ENCODE measurements at regions not wholly inside any gene's neighbourhood (a gene's known extent, or its start where the extent isn't known, plus 50 kb on each side); places are given as distances from the start of the nearest gene placed in this dataset.

DNA sequence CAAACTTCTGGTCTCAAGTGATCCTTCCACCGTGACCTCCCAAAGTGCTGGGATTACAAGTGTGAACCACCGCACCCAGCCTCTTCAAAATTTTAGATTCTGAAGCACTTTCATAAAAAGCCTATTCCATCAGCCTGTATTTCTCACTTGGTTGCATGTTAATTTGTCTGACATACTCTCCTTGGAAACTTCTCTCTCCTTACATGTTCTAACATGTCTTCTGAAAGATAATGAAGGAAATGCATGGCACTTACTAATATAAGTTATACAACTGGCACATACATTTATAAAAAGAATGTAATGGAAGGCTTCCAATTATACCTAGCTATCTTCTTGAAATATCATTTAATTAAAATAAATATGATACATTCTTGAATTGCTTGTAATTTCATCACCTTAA lies 597.5 kb downstream of the TBC1D32 start:
- in situ Hi-C loops (cut with HindIII; ENCODE audit: low sequenced_read_pairs), result no loop called here
- H3K4me3 ChIP-seq (ENCODE audit: low read depth, low read length), result no peak overlapping the region
- DNase-seq (ENCODE audit: low read depth), result no peak
- TF ChIP-seq, protein P1, sequence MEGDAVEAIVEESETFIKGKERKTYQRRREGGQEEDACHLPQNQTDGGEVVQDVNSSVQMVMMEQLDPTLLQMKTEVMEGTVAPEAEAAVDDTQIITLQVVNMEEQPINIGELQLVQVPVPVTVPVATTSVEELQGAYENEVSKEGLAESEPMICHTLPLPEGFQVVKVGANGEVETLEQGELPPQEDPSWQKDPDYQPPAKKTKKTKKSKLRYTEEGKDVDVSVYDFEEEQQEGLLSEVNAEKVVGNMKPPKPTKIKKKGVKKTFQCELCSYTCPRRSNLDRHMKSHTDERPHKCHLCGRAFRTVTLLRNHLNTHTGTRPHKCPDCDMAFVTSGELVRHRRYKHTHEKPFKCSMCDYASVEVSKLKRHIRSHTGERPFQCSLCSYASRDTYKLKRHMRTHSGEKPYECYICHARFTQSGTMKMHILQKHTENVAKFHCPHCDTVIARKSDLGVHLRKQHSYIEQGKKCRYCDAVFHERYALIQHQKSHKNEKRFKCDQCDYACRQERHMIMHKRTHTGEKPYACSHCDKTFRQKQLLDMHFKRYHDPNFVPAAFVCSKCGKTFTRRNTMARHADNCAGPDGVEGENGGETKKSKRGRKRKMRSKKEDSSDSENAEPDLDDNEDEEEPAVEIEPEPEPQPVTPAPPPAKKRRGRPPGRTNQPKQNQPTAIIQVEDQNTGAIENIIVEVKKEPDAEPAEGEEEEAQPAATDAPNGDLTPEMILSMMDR (IDR thresholded peaks at IDR 0.05; ENCODE audit: low read depth, low read length, missing control alignments), result no peak

GRCh38 chr6:120735641-120736040 lies 598.6 kb downstream of the TBC1D32 start:
- TF ChIP-seq, protein P1 (IDR thresholded peaks at IDR 0.05; ENCODE audit: low read depth, low read length, missing control alignments), result no peak
- no peak for DNase-seq (ENCODE audit: low read depth)
- in situ Hi-C loops (cut with HindIII; ENCODE audit: low sequenced_read_pairs), result no loop called here

DNA sequence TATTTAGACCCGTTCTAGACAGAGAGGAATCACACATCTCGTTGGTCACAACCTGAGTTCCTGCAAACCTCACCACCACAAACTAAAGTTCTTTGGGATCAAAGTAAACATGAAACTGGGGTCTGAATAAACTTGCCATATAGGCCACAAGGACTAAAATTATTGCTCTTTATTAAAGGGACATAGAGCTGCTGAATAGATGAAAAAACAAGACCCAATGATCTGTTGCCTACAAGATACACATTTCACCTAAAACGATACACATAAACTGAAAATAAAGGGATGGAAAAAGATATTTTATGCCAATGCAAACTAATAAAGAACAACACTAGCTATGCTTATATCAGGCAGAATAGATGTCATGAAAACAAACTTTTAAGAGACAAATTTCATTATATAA lies 623.0 kb downstream of the TBC1D32 start:
- TF ChIP-seq, protein P1 (IDR thresholded peaks at IDR 0.05; ENCODE audit: low read depth, low read length, missing control alignments), result no peak
- in situ Hi-C loops (cut with HindIII; ENCODE audit: low sequenced_read_pairs), result no loop called here
- DNase-seq (ENCODE audit: low read depth), result no peak
- no peak overlapping the region for H3K4me3 ChIP-seq (ENCODE audit: low read depth, low read length)

More at GRCh38 chr6:120735641-120736040, 598.6 kb downstream of the TBC1D32 start:
- no peak overlapping the region for H3K4me3 ChIP-seq (ENCODE audit: low read depth, low read length)

DNA sequence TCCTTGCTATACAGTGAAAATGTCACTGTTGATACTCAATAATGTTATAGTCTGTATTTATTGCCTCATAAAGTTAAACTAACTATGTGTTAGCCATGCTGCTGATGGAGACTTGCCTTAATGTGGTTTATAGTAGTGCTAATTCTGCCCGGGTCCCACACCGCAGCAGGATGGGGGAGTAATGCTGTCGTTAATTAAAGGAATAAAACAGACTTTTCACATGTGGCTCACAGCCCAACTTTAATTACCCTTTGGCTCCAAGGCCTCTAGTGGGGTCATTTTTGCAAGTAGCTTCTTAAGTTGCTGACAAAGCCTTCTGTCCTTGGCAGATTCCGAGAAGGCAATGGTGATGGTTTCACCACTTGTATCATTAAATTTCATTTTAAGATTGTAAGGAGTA lies 634.3 kb downstream of the TBC1D32 start:
- TF ChIP-seq, protein P1 (IDR thresholded peaks at IDR 0.05; ENCODE audit: low read depth, low read length, missing control alignments), result no peak
- DNase-seq (ENCODE audit: low read depth), result no peak
- in situ Hi-C loops (cut with HindIII; ENCODE audit: low sequenced_read_pairs), result no loop called here
- H3K4me3 ChIP-seq (ENCODE audit: low read depth, low read length), result no peak overlapping the region

DNA sequence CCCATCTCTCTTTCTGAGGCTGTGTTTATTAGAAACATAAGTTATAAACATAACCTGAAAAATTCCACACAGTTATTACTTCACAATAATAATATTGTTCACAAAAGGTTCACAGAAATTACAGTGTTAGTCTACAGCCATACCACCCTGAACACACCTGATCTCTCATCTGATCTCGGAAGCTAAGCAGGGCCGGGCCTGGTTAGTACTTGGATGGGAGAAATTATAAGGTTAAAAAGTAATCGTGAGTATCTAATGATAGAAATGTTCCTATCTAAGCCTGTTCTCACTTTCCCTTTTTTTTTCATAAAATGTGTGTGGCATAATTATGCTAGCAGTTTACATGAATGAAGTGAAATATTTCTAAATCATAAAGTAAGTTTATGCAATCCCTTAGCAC lies 647.8 kb downstream of the TBC1D32 start:
- no peak overlapping the region for H3K4me3 ChIP-seq (ENCODE audit: low read depth, low read length)
- in situ Hi-C loops (cut with HindIII; ENCODE audit: low sequenced_read_pairs), result no loop called here
- no peak for DNase-seq (ENCODE audit: low read depth)
- TF ChIP-seq, protein P1 (IDR thresholded peaks at IDR 0.05; ENCODE audit: low read depth, low read length, missing control alignments), result no peak

- in situ Hi-C loops (cut with HindIII; ENCODE audit: low sequenced_read_pairs), result no loop called here
- H3K4me3 ChIP-seq (ENCODE audit: low read depth, low read length), result no peak overlapping the region
- TF ChIP-seq, protein P1 (IDR thresholded peaks at IDR 0.05; ENCODE audit: low read depth, low read length, missing control alignments), result no peak
- DNase-seq (ENCODE audit: low read depth), result no peak
These were observed 652.1 kb downstream of the TBC1D32 start for GRCh38 chr6:120682145-120682544.

- TF ChIP-seq, protein P1 (IDR thresholded peaks at IDR 0.05; ENCODE audit: low read depth, low read length, missing control alignments), result no peak
- in situ Hi-C loops (cut with HindIII; ENCODE audit: low sequenced_read_pairs), result no loop called here
- H3K4me3 ChIP-seq (ENCODE audit: low read depth, low read length), result no peak overlapping the region
- DNase-seq (ENCODE audit: low read depth), result no peak
These were observed 653.1 kb downstream of the TBC1D32 start for GRCh38 chr6:120681204-120681603.
